ENCODE measurements at regions not wholly inside any gene's neighbourhood (a gene's known extent, or its start where the extent isn't known, plus 50 kb on each side); places are given as distances from the start of the nearest gene placed in this dataset.

GRCh38 chr3:35335703-35336102 lies 303.6 kb upstream of the ARPP21 start:
- TF ChIP-seq SPI1 (IDR thresholded peaks at IDR 0.05; ENCODE audit: low read depth, low read length) (no peak), POLR2AphosphoS5 (IDR thresholded peaks at IDR 0.05; ENCODE audit: low read depth, low read length) (no peak), TAF1 (IDR thresholded peaks at IDR 0.05; ENCODE audit: low read depth, low read length) (no peak), POU2F2 (IDR thresholded peaks at IDR 0.05; ENCODE audit: low read depth, low read length) (no peak)
- FAIRE-seq, result no peak
- DNase-seq (ENCODE audit: insufficient read length, low spot score), result no peak

DNA sequence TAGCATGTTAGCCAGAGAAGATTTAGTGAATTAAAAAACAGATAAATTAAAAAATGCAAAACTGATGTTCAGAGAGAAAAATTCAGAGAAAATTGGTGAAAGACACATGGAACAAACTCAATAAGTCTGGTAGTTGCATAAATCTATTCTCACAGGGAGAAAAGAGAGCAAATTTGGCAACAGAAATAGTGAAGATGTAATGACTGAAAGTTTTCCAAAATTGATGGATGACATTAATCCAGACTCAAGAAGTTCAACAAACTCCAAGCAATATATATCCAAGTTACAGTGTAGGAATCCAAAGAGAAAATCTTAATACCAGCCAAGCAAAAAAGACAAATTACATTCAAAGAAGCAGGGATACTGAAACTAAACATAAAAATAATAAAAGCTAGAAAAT lies 302.7 kb upstream of the ARPP21 start:
- FAIRE-seq (no peak), DNase-seq (ENCODE audit: insufficient read length, low spot score) (no peak)
- no peak for TF ChIP-seq POU2F2 (IDR thresholded peaks at IDR 0.05; ENCODE audit: low read depth, low read length)
- no peak for TF ChIP-seq TAF1 (IDR thresholded peaks at IDR 0.05; ENCODE audit: low read depth, low read length)
- TF ChIP-seq PAX5 (IDR thresholded peaks at IDR 0.05; ENCODE audit: insufficient read depth, low read length, severe bottlenecking), result no peak
- TF ChIP-seq POLR2AphosphoS5 (IDR thresholded peaks at IDR 0.05; ENCODE audit: low read depth, low read length), result no peak
- TF ChIP-seq SPI1 (IDR thresholded peaks at IDR 0.05; ENCODE audit: low read depth, low read length), result no peak
- no peak for TF ChIP-seq POLR2A (IDR thresholded peaks at IDR 0.05; ENCODE audit: low read depth, low read length)

- no peak for DNase-seq (ENCODE audit: insufficient read length, low spot score)
- FAIRE-seq, result no peak
- TF ChIP-seq POU2F2 (IDR thresholded peaks at IDR 0.05; ENCODE audit: low read depth, low read length), result no peak
- TF ChIP-seq POLR2AphosphoS5 (IDR thresholded peaks at IDR 0.05; ENCODE audit: low read depth, low read length), result no peak
- no peak for TF ChIP-seq POLR2A (IDR thresholded peaks at IDR 0.05; ENCODE audit: low read depth, low read length)
- no peak for TF ChIP-seq TAF1 (IDR thresholded peaks at IDR 0.05; ENCODE audit: low read depth, low read length)
- no peak for TF ChIP-seq PAX5 (IDR thresholded peaks at IDR 0.05; ENCODE audit: insufficient read depth, low read length, severe bottlenecking)
- no peak for TF ChIP-seq SPI1 (IDR thresholded peaks at IDR 0.05; ENCODE audit: low read depth, low read length)
Observed at GRCh38 chr3:35338186-35338585, 301.1 kb upstream of the ARPP21 start.

GRCh38 chr3:35380196-35380595 lies 259.1 kb upstream of the ARPP21 start:
- no peak for TF ChIP-seq TAF1 (IDR thresholded peaks at IDR 0.05; ENCODE audit: low read depth, low read length)
- no peak for TF ChIP-seq SPI1 (IDR thresholded peaks at IDR 0.05; ENCODE audit: low read depth, low read length)
- TF ChIP-seq POLR2A (IDR thresholded peaks at IDR 0.05; ENCODE audit: low read depth, low read length), result no peak
- no peak for FAIRE-seq
- DNase-seq (ENCODE audit: insufficient read length, low spot score), result no peak

DNA sequence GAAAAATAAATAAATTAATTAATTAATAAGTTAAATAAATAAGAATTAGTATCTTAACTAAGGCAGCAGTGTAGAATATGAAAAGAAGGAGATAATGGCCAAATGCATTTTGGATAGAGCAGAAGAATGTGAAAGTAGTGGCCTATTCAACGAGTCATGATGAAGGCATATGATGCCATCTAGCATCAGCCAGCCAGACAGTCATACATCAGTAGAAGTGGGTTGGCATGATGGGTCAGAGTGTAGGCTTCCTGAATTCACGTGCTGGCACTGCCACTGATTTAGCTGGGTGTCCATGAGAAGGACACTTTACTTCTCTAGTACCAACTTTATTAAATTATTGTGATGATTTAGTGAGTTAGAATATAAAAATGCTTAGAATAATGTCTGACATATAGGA lies 256.1 kb upstream of the ARPP21 start:
- no peak for DNase-seq (ENCODE audit: insufficient read length, low spot score)
- no peak for FAIRE-seq
- TF ChIP-seq POU2F2 (IDR thresholded peaks at IDR 0.05; ENCODE audit: low read depth, low read length) (no peak), POLR2A (IDR thresholded peaks at IDR 0.05; ENCODE audit: low read depth, low read length) (no peak), SPI1 (IDR thresholded peaks at IDR 0.05; ENCODE audit: low read depth, low read length) (no peak)

- FAIRE-seq (no peak), DNase-seq (ENCODE audit: insufficient read length, low spot score) (no peak)
- TF ChIP-seq PAX5 (IDR thresholded peaks at IDR 0.05; ENCODE audit: insufficient read depth, low read length, severe bottlenecking) (no peak), SPI1 (IDR thresholded peaks at IDR 0.05; ENCODE audit: low read depth, low read length) (no peak), POLR2AphosphoS5 (IDR thresholded peaks at IDR 0.05; ENCODE audit: low read depth, low read length) (no peak), POU2F2 (IDR thresholded peaks at IDR 0.05; ENCODE audit: low read depth, low read length) (no peak), POLR2A (IDR thresholded peaks at IDR 0.05; ENCODE audit: low read depth, low read length) (no peak)
Observed at GRCh38 chr3:35383719-35384555, 255.4 kb upstream of the ARPP21 start.

DNA sequence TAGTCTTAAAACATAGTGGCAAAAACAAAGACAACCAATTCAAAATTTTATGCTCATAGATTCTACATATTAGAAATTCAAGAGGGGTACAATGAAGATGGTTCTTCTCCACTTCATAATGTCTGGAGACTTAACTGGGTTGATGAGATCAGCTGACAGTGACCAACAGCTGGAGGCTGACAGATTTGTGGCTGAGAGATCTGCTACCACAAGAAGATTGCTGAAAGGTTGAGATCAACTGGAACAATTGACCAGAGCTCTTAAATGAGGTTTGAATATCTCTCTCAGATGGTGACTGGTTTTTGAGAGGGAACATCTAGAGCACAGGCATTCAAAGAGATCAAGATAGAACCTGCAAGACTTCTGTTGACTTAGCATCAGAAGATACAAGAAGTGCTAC lies 254.1 kb upstream of the ARPP21 start:
- FAIRE-seq (no peak), DNase-seq (ENCODE audit: insufficient read length, low spot score) (no peak)
- TF ChIP-seq POLR2A (IDR thresholded peaks at IDR 0.05; ENCODE audit: low read depth, low read length) (no peak), TAF1 (IDR thresholded peaks at IDR 0.05; ENCODE audit: low read depth, low read length) (no peak), SPI1 (IDR thresholded peaks at IDR 0.05; ENCODE audit: low read depth, low read length) (no peak), PAX5 (IDR thresholded peaks at IDR 0.05; ENCODE audit: insufficient read depth, low read length, severe bottlenecking) (no peak), POU2F2 (IDR thresholded peaks at IDR 0.05; ENCODE audit: low read depth, low read length) (no peak), POLR2AphosphoS5 (IDR thresholded peaks at IDR 0.05; ENCODE audit: low read depth, low read length) (no peak)

DNA sequence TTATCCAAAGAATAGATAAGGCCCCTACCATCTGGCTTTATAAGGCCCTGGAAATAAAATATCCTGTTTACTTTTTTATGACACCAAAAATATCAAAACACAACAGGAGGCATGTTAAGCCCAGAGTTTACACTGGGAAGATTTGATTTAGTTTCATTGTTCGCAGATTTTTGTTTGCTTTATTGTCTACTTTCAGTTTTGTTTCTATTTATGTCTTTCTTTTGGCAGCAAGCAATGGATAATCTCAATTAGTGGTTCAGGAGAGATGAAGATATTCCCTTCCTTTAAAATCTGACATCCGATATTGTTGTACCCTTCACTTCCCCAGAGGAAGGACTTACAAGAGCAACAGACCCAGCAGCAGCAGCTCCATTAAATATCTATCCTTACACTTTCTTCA lies 249.4 kb upstream of the ARPP21 start:
- FAIRE-seq (no peak), DNase-seq (ENCODE audit: insufficient read length, low spot score) (no peak)
- TF ChIP-seq POLR2A (IDR thresholded peaks at IDR 0.05; ENCODE audit: low read depth, low read length) (no peak), POU2F2 (IDR thresholded peaks at IDR 0.05; ENCODE audit: low read depth, low read length) (no peak), PAX5 (IDR thresholded peaks at IDR 0.05; ENCODE audit: insufficient read depth, low read length, severe bottlenecking) (no peak), SPI1 (IDR thresholded peaks at IDR 0.05; ENCODE audit: low read depth, low read length) (no peak), TAF1 (IDR thresholded peaks at IDR 0.05; ENCODE audit: low read depth, low read length) (no peak), POLR2AphosphoS5 (IDR thresholded peaks at IDR 0.05; ENCODE audit: low read depth, low read length) (no peak)

GRCh38 chr3:35392187-35392586 lies 247.1 kb upstream of the ARPP21 start:
- FAIRE-seq, result no peak
- TF ChIP-seq POLR2AphosphoS5 (IDR thresholded peaks at IDR 0.05; ENCODE audit: low read depth, low read length) (no peak), PAX5 (IDR thresholded peaks at IDR 0.05; ENCODE audit: insufficient read depth, low read length, severe bottlenecking) (no peak)
- no peak for DNase-seq (ENCODE audit: insufficient read length, low spot score)

- FAIRE-seq, result no peak
- TF ChIP-seq TAF1 (IDR thresholded peaks at IDR 0.05; ENCODE audit: low read depth, low read length) (no peak), POU2F2 (IDR thresholded peaks at IDR 0.05; ENCODE audit: low read depth, low read length) (no peak), SPI1 (IDR thresholded peaks at IDR 0.05; ENCODE audit: low read depth, low read length) (no peak), PAX5 (IDR thresholded peaks at IDR 0.05; ENCODE audit: insufficient read depth, low read length, severe bottlenecking) (no peak), POLR2A (IDR thresholded peaks at IDR 0.05; ENCODE audit: low read depth, low read length) (no peak), POLR2AphosphoS5 (IDR thresholded peaks at IDR 0.05; ENCODE audit: low read depth, low read length) (no peak)
- DNase-seq (ENCODE audit: insufficient read length, low spot score), result no peak
Observed at GRCh38 chr3:35393901-35394799, 245.2 kb upstream of the ARPP21 start.
